ENCODE measurements at regions not wholly inside any gene's neighbourhood (a gene's known extent, or its start where the extent isn't known, plus 50 kb on each side); places are given as distances from the start of the nearest gene placed in this dataset.

DNA sequence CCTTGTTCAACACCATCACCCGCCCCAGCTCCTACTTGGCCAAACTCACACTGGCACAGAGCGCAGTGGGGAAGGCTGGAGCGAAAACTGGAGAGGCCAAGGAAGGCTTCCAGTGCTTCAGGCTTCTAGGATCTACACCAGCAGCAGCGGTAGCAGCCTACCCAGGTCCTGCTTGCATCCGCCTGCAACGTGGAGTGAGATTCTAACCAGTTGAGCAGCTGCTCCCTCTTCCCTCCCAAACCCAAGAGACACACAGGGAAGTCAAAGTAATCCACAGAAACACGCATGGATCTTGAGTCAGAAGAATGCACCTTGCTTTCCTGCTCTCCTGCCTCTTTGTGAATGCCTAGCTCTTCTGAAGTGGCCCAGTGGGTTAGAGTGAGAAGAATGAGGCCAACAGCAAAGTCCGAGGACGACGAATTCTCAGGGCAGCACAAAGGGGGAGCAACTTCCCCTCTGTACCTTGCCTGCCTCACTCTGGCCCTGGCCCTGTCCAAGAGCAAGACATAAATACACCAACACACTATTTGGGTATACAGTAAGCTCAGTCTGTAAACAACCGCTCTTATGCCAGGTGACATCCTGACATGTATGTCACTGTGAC lies 95.9 kb upstream of the FOXQ1 start:
- TF ChIP-seq, protein P1, sequence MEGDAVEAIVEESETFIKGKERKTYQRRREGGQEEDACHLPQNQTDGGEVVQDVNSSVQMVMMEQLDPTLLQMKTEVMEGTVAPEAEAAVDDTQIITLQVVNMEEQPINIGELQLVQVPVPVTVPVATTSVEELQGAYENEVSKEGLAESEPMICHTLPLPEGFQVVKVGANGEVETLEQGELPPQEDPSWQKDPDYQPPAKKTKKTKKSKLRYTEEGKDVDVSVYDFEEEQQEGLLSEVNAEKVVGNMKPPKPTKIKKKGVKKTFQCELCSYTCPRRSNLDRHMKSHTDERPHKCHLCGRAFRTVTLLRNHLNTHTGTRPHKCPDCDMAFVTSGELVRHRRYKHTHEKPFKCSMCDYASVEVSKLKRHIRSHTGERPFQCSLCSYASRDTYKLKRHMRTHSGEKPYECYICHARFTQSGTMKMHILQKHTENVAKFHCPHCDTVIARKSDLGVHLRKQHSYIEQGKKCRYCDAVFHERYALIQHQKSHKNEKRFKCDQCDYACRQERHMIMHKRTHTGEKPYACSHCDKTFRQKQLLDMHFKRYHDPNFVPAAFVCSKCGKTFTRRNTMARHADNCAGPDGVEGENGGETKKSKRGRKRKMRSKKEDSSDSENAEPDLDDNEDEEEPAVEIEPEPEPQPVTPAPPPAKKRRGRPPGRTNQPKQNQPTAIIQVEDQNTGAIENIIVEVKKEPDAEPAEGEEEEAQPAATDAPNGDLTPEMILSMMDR (IDR thresholded peaks at IDR 0.05; ENCODE audit: borderline replicate concordance, extremely low read depth, low read length, poor library complexity, severe bottlenecking), result no peak
- TF ChIP-seq EZH2 (IDR thresholded peaks at IDR 0.05; ENCODE audit: borderline replicate concordance, low read depth, low read length, severe bottlenecking), result no peak

All from DND-41 (cell line).